HepG2 (cell line): ENCODE measurements at regions not wholly inside any gene's neighbourhood (a gene's known extent, or its start where the extent isn't known, plus 50 kb on each side); places are given as distances from the start of the nearest gene placed in this dataset.

Experiments used
- ATAC-seq: fragments of 200-7000 bp; cut with Tn5 transposase; 3 replicates; pipeline ENCODE4 v1.9.1; 2020; ENCODE audit warnings: mild to moderate bottlenecking, moderate library complexity
- BruUV-seq: library from RNA; stranded (reverse); fragments of 400-500 nt; replicated peaks from 2 replicates; lab custom pipeline; 2021; lab: Mats Ljungman, UMichigan
- CTCF ChIA-PET: fragments of 300-600 bp; formaldehyde crosslinking; extraction: SDS; loops from one replicate; lab custom pipeline; 2021; ENCODE audit warnings: low total read pairs, inconsistent platforms, low intra/inter-chr PET ratio; lab: Yijun Ruan, JAX
- POLR2A ChIA-PET: fragments of 350-600 bp; sonication (Branson Sonifier 250); formaldehyde crosslinking; loops from one replicate; lab custom pipeline; 2020; ENCODE audit warnings: antibody characterized with exemption, inconsistent platforms; lab: Yijun Ruan, JAX
- DNase-seq: peaks from one replicate; pipeline ENCODE4 v3.0.0-alpha.2; 2015; ENCODE audit warnings: low spot score
- FAIRE-seq: peaks from 3 replicates; lab custom pipeline; 2011; peaks lifted over from hg19 to GRCh38; lab: Jason Lieb, UNC
- H2AFZ ChIP-seq: one replicate; pipeline ENCODE4 v1.6.1; 2011; ENCODE audit warnings: low read length, inconsistent platforms
- H3K27ac ChIP-seq: fragments of 300-600 bp; 3 replicates; pipeline ENCODE4 v1.8.0; 2011; ENCODE audit warnings: mixed run types, mild to moderate bottlenecking, mixed read lengths, low read length, inconsistent platforms; ENCODE audit not compliant: insufficient read depth; ENCODE audit errors: extremely low read length
- H3K27me3 ChIP-seq, 2 experiments: fragments of 200-600 bp in 1 of 2; 2 replicates in 1 of 2; 3 replicates in 1 of 2; pipeline versions ENCODE4 v1.6.0 to v1.8.0; 2011; ENCODE audit warnings: low read length in 2 of 2, mild to moderate bottlenecking in 2 of 2, moderate library complexity in 2 of 2, inconsistent platforms in 1 of 2; ENCODE audit not compliant: insufficient read depth in 2 of 2, control insufficient read depth in 1 of 2
- H3K36me3 ChIP-seq, 2 experiments: fragments of 200-600 bp in 1 of 2; replicated peaks in 1 of 2; 2 replicates in 1 of 2; 3 replicates in 1 of 2; pipeline versions ENCODE4 v1.5.1 to v1.8.0; 2011; ENCODE audit warnings: low read length in 2 of 2, inconsistent platforms in 1 of 2; ENCODE audit not compliant: insufficient read depth in 2 of 2, control insufficient read depth in 1 of 2
- H3K4me1 ChIP-seq: 2 replicates; pipeline ENCODE4 v1.5.1; 2012; ENCODE audit warnings: low read length, inconsistent platforms; ENCODE audit not compliant: insufficient read depth
- H3K4me2 ChIP-seq: 2 replicates; pipeline ENCODE4 v1.6.0; 2011; ENCODE audit warnings: low read depth, low read length, inconsistent platforms
- H3K4me3 ChIP-seq, 3 experiments: fragments of 200-600 bp in 1 of 3; sonication (generic), shearing (Covaris generic) in 1 of 3; replicated peaks in 1 of 3; 2 replicates each; pipeline ENCODE4 v1.5.1; 2011 to 2016; ENCODE audit warnings: low read length in 3 of 3, inconsistent platforms in 2 of 3, low read depth in 2 of 3, mild to moderate bottlenecking in 2 of 3, control low read depth in 1 of 3, mixed read lengths in 1 of 3; ENCODE audit not compliant: insufficient read depth in 1 of 3
- H3K79me2 ChIP-seq: one replicate; pipeline ENCODE4 v1.6.1; 2011; ENCODE audit warnings: low read length, inconsistent platforms; ENCODE audit not compliant: insufficient read depth
- H3K9ac ChIP-seq: 2 replicates; pipeline ENCODE4 v1.6.0; 2011; ENCODE audit warnings: mild to moderate bottlenecking, low read depth, low read length, inconsistent platforms; ENCODE audit not compliant: insufficient read depth
- H3K9me3 ChIP-seq: 2 replicates; pipeline ENCODE4 v1.5.1; 2012; ENCODE audit warnings: mild to moderate bottlenecking, low read length
- H4K20me1 ChIP-seq: 2 replicates; pipeline ENCODE4 v1.6.0; 2011; ENCODE audit warnings: inconsistent platforms, mild to moderate bottlenecking, low read length, moderate library complexity; ENCODE audit not compliant: insufficient read depth
- CEBPB ChIP-seq: IDR thresholded peaks from 2 replicates; pipeline ENCODE4 v1.6.1; 2011; ENCODE audit warnings: low read depth, low read length, improper control_type of control experiment, borderline replicate concordance
- CEBPG ChIP-seq: IDR thresholded peaks from 2 replicates; pipeline ENCODE4 v1.6.1; 2016
- JARID2 ChIP-seq: sonication (generic); formaldehyde crosslinking; IDR thresholded peaks from 2 replicates; pipeline ENCODE4 v1.8.1; 2023; ENCODE audit warnings: missing genetic modification reagents, inconsistent platforms; ENCODE audit not compliant: insufficient replicate concordance
- JUN ChIP-seq: sonication (generic); formaldehyde crosslinking; IDR thresholded peaks from 2 replicates; pipeline ENCODE4 v1.4.0; 2020; ENCODE audit warnings: mild to moderate bottlenecking, missing genetic modification reagents
- MTF2 ChIP-seq: sonication (generic); formaldehyde crosslinking; IDR thresholded peaks from 2 replicates; pipeline ENCODE4 v1.5.0; 2020; ENCODE audit warnings: missing genetic modification reagents, borderline replicate concordance
- REXO4 ChIP-seq: sonication (generic); formaldehyde crosslinking; IDR thresholded peaks from 2 replicates; pipeline ENCODE4 v1.8.0; 2022; ENCODE audit warnings: missing genetic modification reagents, mild to moderate bottlenecking, borderline replicate concordance
- SRY ChIP-seq: sonication (generic); formaldehyde crosslinking; IDR thresholded peaks from 2 replicates; pipeline ENCODE4 v1.8.0; 2022; ENCODE audit warnings: mild to moderate bottlenecking, missing genetic modification reagents
- ZNF124 ChIP-seq: sonication (generic); formaldehyde crosslinking; IDR thresholded peaks from 2 replicates; pipeline ENCODE4 v1.4.0; 2020; ENCODE audit warnings: missing genetic modification reagents
- ZNF205 ChIP-seq: IDR thresholded peaks from 2 replicates; pipeline ENCODE4 v1.6.1; 2018; ENCODE audit warnings: missing biosample characterization, missing genetic modification reagents
- ZNF296 ChIP-seq: sonication (generic); formaldehyde crosslinking; conservative IDR thresholded peaks from 2 replicates; pipeline ENCODE4 v1.5.0; 2020; ENCODE audit warnings: mild to moderate bottlenecking, missing genetic modification reagents
- ZNF709 ChIP-seq: sonication (generic); formaldehyde crosslinking; IDR thresholded peaks from 2 replicates; pipeline ENCODE4 v1.5.0; 2020; ENCODE audit warnings: mild to moderate bottlenecking, missing genetic modification reagents
- ZNF761 ChIP-seq: sonication (generic); formaldehyde crosslinking; conservative IDR thresholded peaks from 2 replicates; pipeline ENCODE4 v1.4.0; 2020; ENCODE audit warnings: mild to moderate bottlenecking, missing genetic modification reagents
- ZNF879 ChIP-seq: sonication (generic); formaldehyde crosslinking; IDR thresholded peaks from 2 replicates; pipeline ENCODE4 v1.8.1; 2023; ENCODE audit warnings: missing genetic modification reagents
- ZSCAN31 ChIP-seq: sonication (generic); formaldehyde crosslinking; IDR thresholded peaks from 2 replicates; pipeline ENCODE4 v1.5.0; 2020; ENCODE audit warnings: low read depth, mild to moderate bottlenecking, missing genetic modification reagents
- WGBS: methylation state at CpG from one replicate; pipeline ENCODE4 v1.1.6; 2017; ENCODE audit warnings: low lambda C conversion rate; 5-methylcytosine and 5-hydroxymethylcytosine counted together
- in situ Hi-C: cut with HindIII; loops from 2 replicates; pipeline ENCODE4 v1.10.0; 2017; ENCODE audit warnings: low pct_unique_long_range_greater_than_20kb; ENCODE audit not compliant: extremely low pct_ligation_motif_present
- intact Hi-C: fragments of 100-400 bp; cut with micrococcal nuclease; formaldehyde crosslinking; loops from one replicate; pipeline ENCODE4 v1.10.0; 2022; ENCODE audit not compliant: unreplicated experiment
- TF ChIP-seq, protein P1 (sequence below): sonication (generic); formaldehyde crosslinking; IDR thresholded peaks from 2 replicates; pipeline ENCODE4 v1.4.0; 2020; ENCODE audit warnings: missing genetic modification reagents, borderline replicate concordance
- TF ChIP-seq, protein P2 (sequence below): sonication (generic); formaldehyde crosslinking; IDR thresholded peaks from 2 replicates; pipeline ENCODE4 v1.4.0; 2020; ENCODE audit warnings: mild to moderate bottlenecking, missing genetic modification reagents, borderline replicate concordance
- TF ChIP-seq, protein P3 (sequence below): sonication (generic); formaldehyde crosslinking; IDR thresholded peaks from 2 replicates; pipeline ENCODE4 v1.4.0; 2020; ENCODE audit warnings: missing genetic modification reagents
- TF ChIP-seq, protein P4 (sequence below): sonication (generic); formaldehyde crosslinking; IDR thresholded peaks from 2 replicates; pipeline ENCODE4 v1.4.0; 2020; ENCODE audit warnings: missing genetic modification reagents, low read depth, mild to moderate bottlenecking, borderline replicate concordance

DNA sequence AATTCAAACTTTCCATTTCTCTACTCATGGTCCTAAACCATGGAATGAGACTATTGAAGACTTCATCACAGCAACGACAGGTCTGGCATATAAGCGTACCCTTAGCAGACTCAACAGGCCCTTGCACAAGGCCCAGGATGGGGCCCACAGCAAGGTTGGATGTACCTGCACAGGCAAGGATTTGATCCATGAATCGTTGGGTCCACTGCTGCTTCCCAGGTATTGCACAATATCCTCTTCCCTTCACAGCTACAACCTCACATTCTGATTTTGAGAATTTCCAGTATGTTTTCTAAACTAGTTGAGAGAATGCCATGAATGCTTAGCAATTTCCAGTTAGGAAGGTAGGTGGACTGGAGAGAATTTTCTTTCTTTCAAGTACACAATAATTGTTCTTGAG lies 515.8 kb downstream of the SUCLG1 start:
- Histone ChIP-seq H3K27me3 (no peaks in the 10 kb centered on the region), H4K20me1 (no peaks in the 10 kb centered on the region), H3K4me2 (no peak overlapping the region), H3K36me3 (no peaks in the 10 kb centered on the region), H3K4me3 (no peak overlapping the region), H3K9ac (no peak overlapping the region), H3K4me1 (no peaks in the 10 kb centered on the region)
- in situ Hi-C loops, result no loop called here
- 35% methylated on average over 3 of the region's 3 CpGs for WGBS
- ChIA-PET CTCF (no interaction called here), POLR2A (no interaction called here)
- no peak for ATAC-seq
- BruUV-seq, result no TSS peak
- no peak for FAIRE-seq
- TF ChIP-seq ZNF296 (CRISPR knock-in tag) (no peak), ZNF879 (CRISPR knock-in tag) (no peak), ZSCAN31 (CRISPR knock-in tag) (no peak), CEBPB (peak; percentile 94), MTF2 (CRISPR knock-in tag) (no peak), JARID2 (CRISPR knock-in tag) (no peak), REXO4 (CRISPR knock-in tag) (no peak), ZNF709 (CRISPR knock-in tag) (no peak), SRY (CRISPR knock-in tag) (no peak), CEBPG (CRISPR knock-in tag) (peak; percentile 62), JUN (CRISPR knock-in tag) (no peak), ZNF761 (no peak), ZNF205 (no peak), ZNF124 (CRISPR knock-in tag) (no peak)
- TF ChIP-seq, protein P1, sequence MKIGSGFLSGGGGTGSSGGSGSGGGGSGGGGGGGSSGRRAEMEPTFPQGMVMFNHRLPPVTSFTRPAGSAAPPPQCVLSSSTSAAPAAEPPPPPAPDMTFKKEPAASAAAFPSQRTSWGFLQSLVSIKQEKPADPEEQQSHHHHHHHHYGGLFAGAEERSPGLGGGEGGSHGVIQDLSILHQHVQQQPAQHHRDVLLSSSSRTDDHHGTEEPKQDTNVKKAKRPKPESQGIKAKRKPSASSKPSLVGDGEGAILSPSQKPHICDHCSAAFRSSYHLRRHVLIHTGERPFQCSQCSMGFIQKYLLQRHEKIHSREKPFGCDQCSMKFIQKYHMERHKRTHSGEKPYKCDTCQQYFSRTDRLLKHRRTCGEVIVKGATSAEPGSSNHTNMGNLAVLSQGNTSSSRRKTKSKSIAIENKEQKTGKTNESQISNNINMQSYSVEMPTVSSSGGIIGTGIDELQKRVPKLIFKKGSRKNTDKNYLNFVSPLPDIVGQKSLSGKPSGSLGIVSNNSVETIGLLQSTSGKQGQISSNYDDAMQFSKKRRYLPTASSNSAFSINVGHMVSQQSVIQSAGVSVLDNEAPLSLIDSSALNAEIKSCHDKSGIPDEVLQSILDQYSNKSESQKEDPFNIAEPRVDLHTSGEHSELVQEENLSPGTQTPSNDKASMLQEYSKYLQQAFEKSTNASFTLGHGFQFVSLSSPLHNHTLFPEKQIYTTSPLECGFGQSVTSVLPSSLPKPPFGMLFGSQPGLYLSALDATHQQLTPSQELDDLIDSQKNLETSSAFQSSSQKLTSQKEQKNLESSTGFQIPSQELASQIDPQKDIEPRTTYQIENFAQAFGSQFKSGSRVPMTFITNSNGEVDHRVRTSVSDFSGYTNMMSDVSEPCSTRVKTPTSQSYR (CRISPR knock-in tag), result no peak
- TF ChIP-seq, protein P2, sequence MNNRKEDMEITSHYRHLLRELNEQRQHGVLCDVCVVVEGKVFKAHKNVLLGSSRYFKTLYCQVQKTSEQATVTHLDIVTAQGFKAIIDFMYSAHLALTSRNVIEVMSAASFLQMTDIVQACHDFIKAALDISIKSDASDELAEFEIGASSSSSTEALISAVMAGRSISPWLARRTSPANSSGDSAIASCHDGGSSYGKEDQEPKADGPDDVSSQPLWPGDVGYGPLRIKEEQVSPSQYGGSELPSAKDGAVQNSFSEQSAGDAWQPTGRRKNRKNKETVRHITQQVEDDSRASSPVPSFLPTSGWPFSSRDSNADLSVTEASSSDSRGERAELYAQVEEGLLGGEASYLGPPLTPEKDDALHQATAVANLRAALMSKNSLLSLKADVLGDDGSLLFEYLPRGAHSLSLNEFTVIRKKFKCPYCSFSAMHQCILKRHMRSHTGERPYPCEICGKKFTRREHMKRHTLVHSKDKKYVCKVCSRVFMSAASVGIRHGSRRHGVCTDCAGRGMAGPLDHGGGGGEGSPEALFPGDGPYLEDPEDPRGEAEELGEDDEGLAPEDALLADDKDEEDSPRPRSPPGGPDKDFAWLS (CRISPR knock-in tag), result no peak
- TF ChIP-seq, protein P3, sequence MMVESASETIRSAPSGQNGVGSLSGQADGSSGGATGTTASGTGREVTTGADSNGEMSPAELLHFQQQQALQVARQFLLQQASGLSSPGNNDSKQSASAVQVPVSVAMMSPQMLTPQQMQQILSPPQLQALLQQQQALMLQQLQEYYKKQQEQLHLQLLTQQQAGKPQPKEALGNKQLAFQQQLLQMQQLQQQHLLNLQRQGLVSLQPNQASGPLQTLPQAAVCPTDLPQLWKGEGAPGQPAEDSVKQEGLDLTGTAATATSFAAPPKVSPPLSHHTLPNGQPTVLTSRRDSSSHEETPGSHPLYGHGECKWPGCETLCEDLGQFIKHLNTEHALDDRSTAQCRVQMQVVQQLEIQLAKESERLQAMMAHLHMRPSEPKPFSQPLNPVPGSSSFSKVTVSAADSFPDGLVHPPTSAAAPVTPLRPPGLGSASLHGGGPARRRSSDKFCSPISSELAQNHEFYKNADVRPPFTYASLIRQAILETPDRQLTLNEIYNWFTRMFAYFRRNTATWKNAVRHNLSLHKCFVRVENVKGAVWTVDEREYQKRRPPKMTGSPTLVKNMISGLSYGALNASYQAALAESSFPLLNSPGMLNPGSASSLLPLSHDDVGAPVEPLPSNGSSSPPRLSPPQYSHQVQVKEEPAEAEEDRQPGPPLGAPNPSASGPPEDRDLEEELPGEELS (CRISPR knock-in tag), result no peak
- TF ChIP-seq, protein P4, sequence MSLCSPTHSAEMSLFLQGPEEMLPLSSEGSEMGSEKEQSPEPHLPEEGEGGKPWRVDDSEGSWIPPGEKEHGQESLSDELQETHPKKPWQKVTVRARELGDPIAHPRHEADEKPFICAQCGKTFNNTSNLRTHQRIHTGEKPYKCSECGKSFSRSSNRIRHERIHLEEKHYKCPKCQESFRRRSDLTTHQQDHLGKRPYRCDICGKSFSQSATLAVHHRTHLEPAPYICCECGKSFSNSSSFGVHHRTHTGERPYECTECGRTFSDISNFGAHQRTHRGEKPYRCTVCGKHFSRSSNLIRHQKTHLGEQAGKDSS (CRISPR knock-in tag), result no peak
- TF ChIP-seq, all 625 proteins: peak for 2
- Histone ChIP-seq H2AFZ (no peak overlapping the region), H3K9me3 (no peaks in the 10 kb centered on the region), H3K79me2 (no peaks in the 10 kb centered on the region), H3K27ac (no peak overlapping the region)
- DNase-seq, result no peak
- intact Hi-C loops, result no loop called here
